ENCODE measurements at regions not wholly inside any gene's neighbourhood (a gene's known extent, or its start where the extent isn't known, plus 50 kb on each side); places are given as distances from the start of the nearest gene placed in this dataset.

DNA sequence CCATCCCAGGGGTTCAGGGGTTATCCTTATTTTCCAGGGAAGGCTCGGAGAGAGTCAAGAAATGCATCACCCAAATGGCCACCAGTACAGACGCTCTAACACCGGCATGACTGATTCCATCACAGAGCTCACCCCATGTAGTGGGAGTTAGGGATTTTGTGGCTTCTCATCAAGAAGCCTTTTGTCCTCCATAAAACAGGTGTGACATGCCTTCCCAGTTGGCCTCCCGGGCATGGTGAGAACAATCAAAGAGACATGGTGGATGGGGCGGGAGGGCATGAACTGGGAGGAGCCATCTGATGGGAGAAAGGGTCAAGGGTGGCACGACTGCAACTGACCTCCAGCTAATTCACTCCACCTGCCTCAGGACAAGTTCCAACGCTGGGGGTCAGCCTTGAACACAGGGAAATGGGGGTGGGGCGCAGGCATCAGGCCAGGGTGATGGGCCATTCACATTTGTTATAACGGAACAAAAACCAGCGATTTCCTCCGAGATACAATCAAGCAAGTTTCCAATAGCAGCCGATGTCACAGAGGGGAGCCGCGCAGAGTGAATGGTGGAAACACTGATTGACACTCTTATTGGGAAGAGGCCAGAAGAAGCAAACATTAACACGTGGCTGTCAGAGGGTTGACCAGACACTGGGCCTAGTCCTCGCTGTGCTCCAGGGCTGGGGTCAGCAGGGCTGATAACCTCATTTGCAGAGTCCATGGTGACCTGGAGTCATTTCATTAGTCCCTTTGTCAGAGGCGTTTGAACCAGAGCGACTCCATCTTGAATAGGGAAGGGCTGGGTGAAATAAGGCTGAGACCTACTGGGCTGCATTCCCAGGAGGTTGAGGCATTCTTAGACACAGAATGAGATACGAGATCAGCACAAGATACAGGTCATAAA is 80.5 kb upstream of the HPCAL1 start:
- Histone ChIP-seq H4K8ac (replicated peaks; ENCODE audit: insufficient read length, low read depth, low read length) (no peak overlapping the region), H3K9me3 (ENCODE audit: control insufficient read depth, low read depth, low read length) (no peaks in the 10 kb centered on the region), H3K4ac (ENCODE audit: low read depth, low read length) (no peak overlapping the region), H3T11ph (ENCODE audit: low read length) (no peak overlapping the region), H3K79me1 (ENCODE audit: insufficient read depth, low read depth, low read length, poor library complexity, severe bottlenecking) (no peaks in the 10 kb centered on the region), H4K20me1 (ENCODE audit: control insufficient read depth, insufficient read depth, insufficient read length) (no peaks in the 10 kb centered on the region), H3K23me2 (ENCODE audit: insufficient read length, low read depth, low read length, poor library complexity, severe bottlenecking) (no peaks in the 10 kb centered on the region), H3K79me2 (ENCODE audit: insufficient read depth, low read length) (no peaks in the 10 kb centered on the region), H2BK5ac (ENCODE audit: insufficient read length, low read length) (no peak overlapping the region), H3K56ac (ENCODE audit: insufficient read length, low read depth, low read length) (no peak overlapping the region), H3K18ac (ENCODE audit: insufficient read length, low read depth, low read length) (no peak overlapping the region), H2BK15ac (ENCODE audit: low read depth, low read length) (no peak overlapping the region), H3K4me1 (ENCODE audit: insufficient read depth, low read length) (no peaks in the 10 kb centered on the region), H3K27ac (ENCODE audit: insufficient read length, low read depth, low read length) (no peak overlapping the region), H3K27me3 (ENCODE audit: insufficient read depth, low read length) (no peaks in the 10 kb centered on the region), H3K4me2 (ENCODE audit: insufficient read depth, insufficient read length, low read length) (no peak overlapping the region), H2BK12ac (ENCODE audit: insufficient read length, low read depth, low read length) (no peak overlapping the region), H3K9ac (ENCODE audit: extremely low read depth, insufficient read length, low read length) (no peak overlapping the region), H2AFZ (ENCODE audit: low read length) (no peak overlapping the region), H2BK120ac (ENCODE audit: low read depth, low read length, poor library complexity, severe bottlenecking) (no peak overlapping the region), H2BK20ac (ENCODE audit: low read depth, low read length, poor library complexity, severe bottlenecking) (no peak overlapping the region), H4K5ac (ENCODE audit: insufficient read length, low read depth, low read length) (no peak overlapping the region), H3K14ac (ENCODE audit: insufficient read depth, low read length) (no peak overlapping the region), H3K23ac (ENCODE audit: insufficient read length, low read depth, low read length) (no peak overlapping the region), H4K91ac (ENCODE audit: insufficient read length, low read depth, low read length) (no peak overlapping the region), H2AK5ac (ENCODE audit: insufficient read length, low read length) (no peak overlapping the region)
- H3K27ac Mint-ChIP-seq: peak overlapping the region in 1 of 3 experiments; percentile 15; a peak in 1 of 7 replicates
- no peaks in the 10 kb centered on the region for H3K36me3 Mint-ChIP-seq (ENCODE audit: insufficient read depth in 1 of 3, low read depth in 3 of 3)
- H3K9me3 Mint-ChIP-seq: no peaks in the 10 kb centered on the region; a peak in 1 of 5 replicates
- peaks cover 4% of the 10 kb centered on the region for H3K27me3 Mint-ChIP-seq (ENCODE audit: low read depth)
- WGBS (ENCODE audit: extremely low coverage, insufficient read length, low lambda C conversion rate): no CpG with 5 or more reads among the region's 19 CpGs
- no peak for DNase-seq
- no peak overlapping the region for H3K4me3 Mint-ChIP-seq
- TF ChIP-seq, protein P1, sequence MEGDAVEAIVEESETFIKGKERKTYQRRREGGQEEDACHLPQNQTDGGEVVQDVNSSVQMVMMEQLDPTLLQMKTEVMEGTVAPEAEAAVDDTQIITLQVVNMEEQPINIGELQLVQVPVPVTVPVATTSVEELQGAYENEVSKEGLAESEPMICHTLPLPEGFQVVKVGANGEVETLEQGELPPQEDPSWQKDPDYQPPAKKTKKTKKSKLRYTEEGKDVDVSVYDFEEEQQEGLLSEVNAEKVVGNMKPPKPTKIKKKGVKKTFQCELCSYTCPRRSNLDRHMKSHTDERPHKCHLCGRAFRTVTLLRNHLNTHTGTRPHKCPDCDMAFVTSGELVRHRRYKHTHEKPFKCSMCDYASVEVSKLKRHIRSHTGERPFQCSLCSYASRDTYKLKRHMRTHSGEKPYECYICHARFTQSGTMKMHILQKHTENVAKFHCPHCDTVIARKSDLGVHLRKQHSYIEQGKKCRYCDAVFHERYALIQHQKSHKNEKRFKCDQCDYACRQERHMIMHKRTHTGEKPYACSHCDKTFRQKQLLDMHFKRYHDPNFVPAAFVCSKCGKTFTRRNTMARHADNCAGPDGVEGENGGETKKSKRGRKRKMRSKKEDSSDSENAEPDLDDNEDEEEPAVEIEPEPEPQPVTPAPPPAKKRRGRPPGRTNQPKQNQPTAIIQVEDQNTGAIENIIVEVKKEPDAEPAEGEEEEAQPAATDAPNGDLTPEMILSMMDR (conservative IDR thresholded peaks at IDR 0.05): no peak
- H3K4me1 Mint-ChIP-seq: peaks cover 9 to 39% of the 10 kb centered on the region in 2 experiments
